ENCODE measurements at regions not wholly inside any gene's neighbourhood (a gene's known extent, or its start where the extent isn't known, plus 50 kb on each side); places are given as distances from the start of the nearest gene placed in this dataset.

- no peak overlapping the region for H3K27ac ChIP-seq
- no peak for TF ChIP-seq CTCF (IDR thresholded peaks at IDR 0.05)
- H3K27me3 ChIP-seq, result no peaks in the 10 kb centered on the region
- DNase-seq (ENCODE audit: low spot score), result no peak
- no peaks in the 10 kb centered on the region for H3K4me1 ChIP-seq
- no peaks in the 10 kb centered on the region for H3K36me3 ChIP-seq
- H3K9me3 ChIP-seq, result no peaks in the 10 kb centered on the region
- H3K4me3 ChIP-seq, result no peak overlapping the region
These were observed 61.3 kb upstream of the BCL9 start for GRCh38 chr1:147479864-147480564.

DNA sequence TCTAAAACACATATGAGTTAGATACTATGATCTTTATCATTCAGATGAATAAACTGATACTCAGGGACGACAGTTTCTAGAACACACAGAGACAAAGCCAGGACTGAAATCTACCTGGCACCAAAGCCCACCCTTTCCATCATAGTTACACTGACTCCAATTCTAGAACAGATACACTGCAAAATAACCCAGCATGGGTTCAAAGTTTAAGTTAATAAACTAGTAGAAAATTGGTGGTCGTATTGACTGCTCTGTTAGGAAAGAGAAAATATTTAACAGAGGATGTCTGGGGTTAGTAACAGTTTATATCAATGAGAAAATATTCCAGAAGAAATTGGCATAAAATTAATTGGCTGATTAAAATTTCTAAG, 60.8 kb upstream of the BCL9 start:
- no peak overlapping the region for H3K4me3 ChIP-seq
- DNase-seq (ENCODE audit: low spot score), result no peak
- H3K27me3 ChIP-seq, result no peaks in the 10 kb centered on the region
- no peak overlapping the region for H3K27ac ChIP-seq
- no peaks in the 10 kb centered on the region for H3K4me1 ChIP-seq
- no peaks in the 10 kb centered on the region for H3K36me3 ChIP-seq
- no peaks in the 10 kb centered on the region for H3K9me3 ChIP-seq
- TF ChIP-seq CTCF (IDR thresholded peaks at IDR 0.05), result no peak

GRCh38 chr1:147486876-147487656, 54.2 kb upstream of the BCL9 start:
- H3K4me1 ChIP-seq, result no peaks in the 10 kb centered on the region
- no peaks in the 10 kb centered on the region for H3K9me3 ChIP-seq
- no peak for TF ChIP-seq CTCF (IDR thresholded peaks at IDR 0.05)
- no peak for DNase-seq (ENCODE audit: low spot score)
- H3K4me3 ChIP-seq, result no peak overlapping the region
- H3K27ac ChIP-seq, result no peak overlapping the region
- no peaks in the 10 kb centered on the region for H3K36me3 ChIP-seq
- H3K27me3 ChIP-seq, result no peaks in the 10 kb centered on the region

- no peaks in the 10 kb centered on the region for H3K9me3 ChIP-seq
- DNase-seq (ENCODE audit: low spot score), result no peak
- TF ChIP-seq CTCF (IDR thresholded peaks at IDR 0.05), result no peak
- no peak overlapping the region for H3K4me3 ChIP-seq
- H3K27me3 ChIP-seq, result no peaks in the 10 kb centered on the region
- H3K27ac ChIP-seq, result no peak overlapping the region
- no peaks in the 10 kb centered on the region for H3K36me3 ChIP-seq
- H3K4me1 ChIP-seq, result no peaks in the 10 kb centered on the region
These were observed 50.2 kb upstream of the BCL9 start for GRCh38 chr1:147491098-147491497.
